ENCODE measurements at regions not wholly inside any gene's neighbourhood (a gene's known extent, or its start where the extent isn't known, plus 50 kb on each side); places are given as distances from the start of the nearest gene placed in this dataset.
A peak's percentile ranks its signal among the peaks of the same experiment; 100 is the strongest.

DNA sequence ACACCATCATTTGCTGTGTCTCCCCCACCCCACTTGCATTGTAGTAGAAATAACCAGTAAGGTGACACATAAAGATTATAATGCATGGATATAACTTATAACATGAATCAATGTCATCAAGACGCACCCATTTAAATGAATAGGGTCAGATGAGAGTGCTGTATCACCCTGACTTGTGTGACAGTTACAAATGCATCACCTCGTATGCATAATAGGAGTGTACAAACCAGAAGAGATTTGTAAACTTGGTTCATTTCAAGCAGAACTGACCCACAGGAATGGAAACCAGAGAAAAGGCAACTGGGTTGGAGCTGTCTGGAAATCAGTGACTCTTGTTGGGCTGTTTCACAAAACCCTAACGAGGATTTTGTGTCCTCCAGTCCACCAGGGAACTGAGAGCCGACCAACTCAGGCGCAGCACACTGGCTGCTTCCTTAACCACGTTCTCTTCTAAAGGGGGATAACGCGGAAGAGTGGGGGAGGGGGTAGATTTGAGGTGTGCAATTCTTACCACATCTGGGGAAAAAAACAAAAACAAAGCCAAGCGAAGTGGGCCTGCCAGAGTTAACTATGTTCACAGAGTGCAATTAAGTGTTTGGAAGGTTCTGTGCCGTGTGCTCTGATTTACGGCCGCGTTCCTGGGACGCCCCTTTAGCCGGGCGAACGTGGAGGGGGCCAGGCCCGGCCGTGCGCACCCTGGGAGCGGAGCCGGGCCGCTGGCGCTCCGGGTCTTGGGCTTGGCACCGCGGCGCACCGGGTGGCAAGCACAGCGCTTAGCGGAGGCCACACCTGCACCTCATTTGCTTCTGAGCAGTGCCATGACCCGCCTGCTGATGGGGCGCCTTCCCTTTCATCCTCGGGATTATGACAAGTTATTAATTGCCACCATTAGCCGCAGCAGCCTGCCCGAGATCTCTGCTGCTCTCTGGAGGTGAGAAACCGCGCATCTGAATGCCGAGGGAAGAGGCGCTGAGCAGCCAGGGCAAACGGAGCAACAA, 248.8 kb upstream of the FOXD3 start:
- no peak for DNase-seq (ENCODE audit: low read depth, low spot score)
- in situ Hi-C loops (cut with HindIII; ENCODE audit: low pct_unique_long_range_greater_than_20kb, low sequenced_read_pairs): no loop called here

DNA sequence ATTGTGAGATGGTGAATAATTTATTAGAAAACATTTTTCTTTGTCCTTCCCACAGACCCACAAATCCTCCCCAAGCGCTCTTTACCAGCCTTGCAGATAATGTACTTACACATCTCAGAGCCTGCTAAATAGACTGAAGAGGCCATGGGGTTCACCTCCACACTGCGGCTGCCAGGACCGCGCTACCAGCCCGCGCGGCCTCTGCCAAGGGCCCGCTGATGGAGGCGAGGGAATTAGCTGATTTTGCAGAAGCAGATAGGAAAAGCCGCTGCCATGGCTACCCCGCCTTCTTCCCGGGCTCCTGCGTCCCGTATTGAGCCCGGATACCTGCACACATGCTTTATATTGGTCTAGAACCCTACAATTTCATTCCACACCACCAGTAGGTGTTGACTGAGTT, 248.0 kb upstream of the FOXD3 start:
- in situ Hi-C loops (cut with HindIII; ENCODE audit: low pct_unique_long_range_greater_than_20kb, low sequenced_read_pairs): no loop called here
- no peak for DNase-seq (ENCODE audit: low read depth, low spot score)

DNA sequence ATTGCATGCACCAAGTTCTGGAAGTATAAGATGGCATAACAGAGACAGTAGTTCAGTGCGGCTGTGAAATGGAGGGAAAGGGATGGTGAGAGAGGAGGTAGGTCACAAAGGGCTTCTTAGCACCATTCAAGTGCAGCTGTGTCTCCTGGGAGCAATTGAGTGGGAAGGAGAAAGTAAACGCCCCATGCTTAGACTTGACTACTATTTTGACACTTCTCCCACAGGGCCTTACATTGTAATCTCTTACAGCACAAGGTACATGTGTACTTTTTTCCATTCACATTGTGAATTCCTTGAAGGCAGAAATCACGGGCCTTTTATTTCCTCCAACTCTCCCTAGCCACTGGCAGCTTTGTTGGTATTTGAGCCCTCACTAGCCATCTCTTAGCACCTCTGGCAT, 239.6 kb upstream of the FOXD3 start:
- in situ Hi-C loops (cut with HindIII; ENCODE audit: low pct_unique_long_range_greater_than_20kb, low sequenced_read_pairs): no loop called here
- no peak for DNase-seq (ENCODE audit: low read depth, low spot score)

DNA sequence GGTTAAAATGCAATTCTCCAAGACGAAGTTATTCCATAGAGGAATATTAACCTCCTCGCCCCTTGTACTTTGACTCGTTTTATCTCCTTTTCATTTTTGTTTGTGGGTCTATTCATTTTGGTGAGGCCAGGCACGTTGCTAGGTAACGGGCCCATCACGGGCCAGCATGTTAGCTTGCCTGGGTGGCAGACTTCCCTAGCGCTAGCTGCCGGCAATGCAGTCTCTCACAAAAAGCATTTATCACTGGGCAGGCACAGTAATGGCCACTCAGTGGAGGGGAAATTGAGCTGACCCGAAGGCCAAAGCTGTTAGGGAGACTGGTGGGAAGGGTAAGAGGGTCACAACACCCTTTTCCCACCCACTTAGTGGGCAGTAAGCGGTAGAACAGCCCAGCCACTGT, 234.4 kb upstream of the FOXD3 start:
- in situ Hi-C loops (cut with HindIII; ENCODE audit: low pct_unique_long_range_greater_than_20kb, low sequenced_read_pairs): no loop called here
- no peak for DNase-seq (ENCODE audit: low read depth, low spot score)

DNA sequence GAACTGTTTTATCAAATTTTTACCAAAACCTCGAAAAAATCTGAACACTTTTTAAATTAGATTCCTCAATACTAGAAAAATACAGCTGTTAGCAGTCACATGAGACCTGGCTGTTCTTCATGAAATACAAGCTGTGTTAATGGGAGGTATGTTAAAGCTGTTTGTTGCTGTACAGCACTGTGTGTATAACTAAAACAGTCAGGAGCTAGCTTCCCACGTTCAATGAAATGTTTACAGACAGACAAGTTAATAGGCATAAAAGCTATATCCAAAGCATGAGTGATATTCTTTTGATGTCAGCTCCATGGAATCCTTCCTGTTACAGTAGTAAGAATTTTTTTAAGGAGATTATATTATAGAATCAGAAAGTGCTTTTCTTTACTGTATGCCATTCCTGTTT, 223.2 kb upstream of the FOXD3 start:
- in situ Hi-C loops (cut with HindIII; ENCODE audit: low pct_unique_long_range_greater_than_20kb, low sequenced_read_pairs): no loop called here
- DNase-seq (ENCODE audit: low read depth, low spot score): no peak

DNA sequence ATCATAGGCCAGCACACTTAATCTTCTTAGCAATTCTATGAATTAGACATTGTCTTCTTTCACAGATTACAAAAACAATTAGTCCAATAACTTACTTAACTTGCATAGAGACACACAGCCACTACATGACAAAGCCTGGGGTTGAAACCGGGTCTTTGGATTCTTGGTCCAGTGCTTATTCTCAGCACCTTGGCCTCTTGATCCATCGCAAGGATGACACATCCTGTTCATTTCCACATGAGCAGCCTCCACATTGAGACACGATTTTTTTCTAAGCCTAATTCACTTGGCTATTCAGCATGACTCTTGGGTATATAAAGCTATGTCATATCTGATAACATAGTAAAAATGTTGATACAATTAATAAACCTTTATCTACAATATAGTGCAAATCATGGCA, 221.0 kb upstream of the FOXD3 start:
- DNase-seq (ENCODE audit: low read depth, low spot score): no peak
- in situ Hi-C loops (cut with HindIII; ENCODE audit: low pct_unique_long_range_greater_than_20kb, low sequenced_read_pairs): loop anchor here (25.0 kb wide), 1 partner anchor 89 kb away; no protein-coding TSS in a partner anchor

DNA sequence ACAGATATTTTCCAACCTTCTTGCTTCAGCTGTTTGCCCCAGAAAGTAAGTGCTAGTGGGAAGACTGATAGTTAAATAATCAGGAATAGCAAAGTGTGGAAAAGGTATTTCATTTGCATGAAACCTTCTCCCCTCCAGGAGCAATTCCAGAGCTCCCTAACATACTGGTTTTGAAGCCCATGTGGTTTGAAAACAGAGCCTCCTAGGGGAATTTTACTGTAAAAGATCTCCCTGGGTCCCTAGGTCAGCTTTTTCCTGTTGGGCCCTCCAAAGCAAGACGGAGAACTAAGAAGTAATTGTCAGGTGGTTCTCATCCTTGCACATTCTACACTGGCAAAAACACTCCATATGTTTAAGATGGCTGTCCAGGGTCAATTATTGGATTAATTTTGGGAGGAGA, 218.7 kb upstream of the FOXD3 start:
- in situ Hi-C loops (cut with HindIII; ENCODE audit: low pct_unique_long_range_greater_than_20kb, low sequenced_read_pairs): loop anchor here (25.0 kb wide), 1 partner anchor 91 kb away; no protein-coding TSS in a partner anchor
- DNase-seq (ENCODE audit: low read depth, low spot score): peak; percentile 50

DNA sequence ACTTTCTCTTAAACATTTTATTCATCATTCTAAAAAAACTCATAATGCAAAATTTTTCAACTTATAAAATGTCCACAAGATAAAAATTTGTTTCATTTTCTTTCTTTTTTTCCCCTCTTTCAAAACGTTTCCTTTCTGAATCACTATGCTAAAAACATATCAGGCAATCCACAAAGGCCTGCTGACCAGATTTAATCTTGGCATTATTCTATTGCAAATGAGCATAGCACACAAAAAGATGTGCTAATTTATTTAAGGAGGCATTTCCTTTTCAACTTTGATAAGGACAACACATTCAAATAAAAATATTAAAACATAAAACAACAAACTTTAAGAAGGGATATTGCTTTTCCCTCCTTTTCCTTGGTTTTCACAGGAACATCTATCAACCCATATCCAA, 215.3 kb upstream of the FOXD3 start:
- DNase-seq (ENCODE audit: low read depth, low spot score): no peak
- in situ Hi-C loops (cut with HindIII; ENCODE audit: low pct_unique_long_range_greater_than_20kb, low sequenced_read_pairs): loop anchor here (25.0 kb wide), 1 partner anchor 95 kb away; no protein-coding TSS in a partner anchor

DNA sequence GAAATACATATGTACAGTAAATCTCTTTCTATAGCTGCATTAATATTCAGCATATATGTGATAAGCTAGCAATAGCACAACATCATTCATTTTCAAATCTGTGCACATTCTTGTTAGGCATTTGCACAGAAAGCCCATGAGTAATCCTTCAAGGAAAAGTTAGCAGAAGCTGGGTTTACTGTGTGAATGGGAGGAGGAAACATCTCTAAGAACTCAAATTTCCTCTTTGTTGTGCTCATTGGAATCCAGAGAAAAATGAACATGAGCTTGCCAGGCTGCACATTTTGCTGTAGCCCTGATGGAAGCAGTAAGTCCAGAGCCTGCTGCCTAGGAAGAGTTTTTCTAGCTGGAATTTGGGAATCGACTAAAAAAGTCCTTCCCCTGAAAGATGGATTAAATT, 214.2 kb upstream of the FOXD3 start:
- in situ Hi-C loops (cut with HindIII; ENCODE audit: low pct_unique_long_range_greater_than_20kb, low sequenced_read_pairs): loop anchor here (25.0 kb wide), 1 partner anchor 96 kb away; no protein-coding TSS in a partner anchor
- no peak for DNase-seq (ENCODE audit: low read depth, low spot score)

DNA sequence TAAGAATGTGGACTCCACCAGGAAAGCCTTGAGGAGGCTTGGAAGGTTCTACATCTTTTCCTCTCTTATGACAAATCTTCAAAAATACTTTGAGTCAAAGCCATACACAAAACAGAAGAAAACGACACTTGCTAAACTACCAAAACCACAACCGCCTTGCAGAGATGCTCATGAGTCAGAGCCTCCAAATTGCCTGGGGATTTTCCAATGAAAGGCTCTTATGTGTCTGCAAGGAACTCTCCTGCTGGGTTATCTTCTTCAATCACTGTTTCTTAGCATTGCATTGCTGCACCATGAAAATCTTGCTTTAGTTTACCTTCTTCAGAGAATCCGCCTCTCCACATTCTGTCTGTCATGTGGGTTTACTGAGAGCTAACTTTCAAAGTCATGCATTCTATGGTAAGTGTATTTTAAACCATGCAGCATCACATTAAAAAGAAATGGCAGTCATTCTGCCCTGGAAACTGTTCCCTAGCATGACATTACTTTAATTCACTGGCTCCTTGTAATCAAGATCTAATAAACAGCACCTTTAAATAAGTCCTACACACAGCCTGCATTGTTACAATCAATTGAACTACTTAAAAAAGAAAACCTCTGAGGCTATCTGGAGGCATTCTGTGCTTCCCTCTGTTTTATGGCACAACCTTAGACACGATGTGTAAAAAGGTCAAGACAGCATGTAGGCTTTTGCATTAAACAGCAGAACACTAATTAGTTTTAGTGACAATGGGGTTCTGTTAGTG, 210.0 kb upstream of the FOXD3 start:
- peak; percentile 98 for DNase-seq (ENCODE audit: low read depth, low spot score)
- in situ Hi-C loops (cut with HindIII; ENCODE audit: low pct_unique_long_range_greater_than_20kb, low sequenced_read_pairs): loop anchor here (25.0 kb wide), 1 partner anchor 100 kb away; no protein-coding TSS in a partner anchor

DNA sequence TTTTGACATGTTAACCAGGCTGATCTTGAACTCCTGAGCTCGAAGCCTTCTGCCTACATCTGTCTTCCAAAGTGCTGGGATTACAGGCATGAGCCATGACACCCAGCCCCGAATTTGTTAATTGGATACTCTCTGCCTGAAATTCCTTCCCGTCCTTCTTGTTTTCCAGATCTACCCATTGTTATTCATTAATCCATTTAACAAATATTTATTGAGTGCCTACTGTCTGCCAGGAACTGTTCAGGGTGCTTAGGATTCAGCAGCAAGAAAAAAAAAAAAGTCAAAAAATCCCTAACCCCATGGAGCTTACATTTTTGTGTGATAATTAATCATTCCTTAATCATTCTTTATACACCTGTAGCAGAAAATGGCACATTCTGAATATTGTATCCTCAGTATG, 206.8 kb upstream of the FOXD3 start:
- no peak for DNase-seq (ENCODE audit: low read depth, low spot score)
- in situ Hi-C loops (cut with HindIII; ENCODE audit: low pct_unique_long_range_greater_than_20kb, low sequenced_read_pairs): loop anchor here (25.0 kb wide), 1 partner anchor 103 kb away; no protein-coding TSS in a partner anchor

DNA sequence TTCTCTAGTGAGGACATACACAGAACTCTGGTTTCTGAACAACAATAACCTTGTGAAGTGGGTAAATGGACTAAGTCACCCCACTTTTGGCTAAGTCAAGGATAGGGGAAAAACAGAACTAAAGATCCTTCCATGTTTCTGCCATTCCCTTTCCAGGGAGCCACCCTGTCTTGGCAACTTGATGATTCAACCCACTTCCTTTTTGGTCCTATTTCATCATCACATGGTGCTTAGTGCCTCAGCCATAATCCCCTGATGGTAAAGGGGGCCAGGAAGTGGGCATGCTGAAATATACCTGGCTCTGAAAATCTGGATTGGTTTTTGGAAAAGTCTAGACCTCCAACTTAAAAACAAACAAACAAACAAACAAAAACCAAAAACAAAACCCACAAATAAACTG, 206.4 kb upstream of the FOXD3 start:
- in situ Hi-C loops (cut with HindIII; ENCODE audit: low pct_unique_long_range_greater_than_20kb, low sequenced_read_pairs): loop anchor here (25.0 kb wide), 1 partner anchor 104 kb away; no protein-coding TSS in a partner anchor
- no peak for DNase-seq (ENCODE audit: low read depth, low spot score)

DNA sequence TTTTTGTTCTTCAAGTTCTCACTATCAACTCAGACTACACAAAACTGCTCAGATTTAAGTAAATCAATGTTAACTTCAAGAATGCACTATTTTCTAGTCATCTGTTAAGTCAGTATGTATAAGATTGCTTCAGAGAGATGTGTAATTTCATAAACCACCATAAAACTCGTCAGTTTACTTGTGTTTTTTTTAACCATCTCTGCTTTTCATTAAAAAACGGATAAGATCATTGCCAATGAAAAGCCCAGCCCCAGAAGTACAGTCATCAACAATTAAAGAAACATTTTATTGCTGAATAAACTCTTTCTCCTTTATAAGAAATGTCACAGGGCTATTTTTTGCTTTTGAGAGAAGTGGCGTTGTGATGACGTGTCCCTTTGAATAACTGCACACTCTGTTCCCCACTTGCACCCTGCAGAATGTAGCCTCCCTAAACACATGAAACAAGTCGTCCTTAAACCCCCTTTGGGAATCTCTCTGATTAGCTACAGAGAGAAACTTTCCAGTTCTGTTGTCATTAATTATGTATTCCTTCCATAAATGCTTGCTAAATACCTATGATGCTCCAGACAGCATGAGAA, 202.7 kb upstream of the FOXD3 start:
- DNase-seq (ENCODE audit: low read depth, low spot score): no peak

DNA sequence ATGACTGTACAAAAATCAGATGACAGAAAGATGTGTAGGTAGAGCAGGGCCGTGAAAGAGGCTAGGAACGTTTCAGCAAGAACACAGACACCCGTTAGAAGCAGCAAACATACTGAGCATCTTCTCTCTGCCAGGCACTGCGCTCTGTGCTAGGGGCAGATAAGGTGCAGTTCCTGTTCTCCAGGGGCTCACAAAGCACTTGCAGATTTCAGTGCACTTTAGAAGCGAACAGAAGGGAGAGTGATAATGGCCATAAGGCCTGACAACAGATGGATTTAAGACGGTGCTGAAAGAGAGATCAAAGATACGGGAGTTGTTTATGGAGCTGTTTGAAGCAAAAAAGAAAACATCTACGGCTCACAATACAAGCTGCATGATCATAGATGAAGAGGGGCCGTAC, 200.3 kb upstream of the FOXD3 start:
- DNase-seq (ENCODE audit: low read depth, low spot score): no peak
- in situ Hi-C loops (cut with HindIII; ENCODE audit: low pct_unique_long_range_greater_than_20kb, low sequenced_read_pairs): loop anchor here (25.0 kb wide), 1 partner anchor 110 kb away; no protein-coding TSS in a partner anchor

More for the DNA sequence above, 202.7 kb upstream of the FOXD3 start:
- in situ Hi-C loops (cut with HindIII; ENCODE audit: low pct_unique_long_range_greater_than_20kb, low sequenced_read_pairs): loop anchor here (25.0 kb wide), 1 partner anchor 107 kb away; no protein-coding TSS in a partner anchor

DNA sequence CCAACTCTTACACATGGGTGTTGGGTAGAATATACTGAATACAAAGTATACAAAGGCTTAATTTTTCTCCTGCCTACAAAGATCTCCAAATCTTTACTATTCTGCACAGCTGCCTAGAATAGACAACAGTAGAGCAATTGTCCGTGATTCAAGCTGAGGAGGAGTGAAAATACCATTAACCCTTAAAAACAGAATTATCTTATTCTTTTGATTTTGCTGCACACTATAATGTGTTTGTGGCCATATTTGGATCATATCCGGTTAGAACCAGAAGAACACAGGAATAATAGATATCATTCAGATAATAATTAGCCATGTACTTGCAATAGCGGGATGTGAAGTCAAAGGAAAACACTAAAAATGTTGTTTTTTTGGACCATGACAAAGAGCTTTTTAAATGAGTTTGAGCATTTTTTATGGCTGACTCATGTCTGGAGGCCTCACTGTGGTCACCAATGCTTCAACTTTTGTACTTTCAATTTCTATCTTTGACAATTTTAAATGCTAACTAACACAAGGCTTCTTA, 197.6 kb upstream of the FOXD3 start:
- DNase-seq (ENCODE audit: low read depth, low spot score): peak; percentile 99
- in situ Hi-C loops (cut with HindIII; ENCODE audit: low pct_unique_long_range_greater_than_20kb, low sequenced_read_pairs): loop anchor here (25.0 kb wide), 1 partner anchor 112 kb away; no protein-coding TSS in a partner anchor

DNA sequence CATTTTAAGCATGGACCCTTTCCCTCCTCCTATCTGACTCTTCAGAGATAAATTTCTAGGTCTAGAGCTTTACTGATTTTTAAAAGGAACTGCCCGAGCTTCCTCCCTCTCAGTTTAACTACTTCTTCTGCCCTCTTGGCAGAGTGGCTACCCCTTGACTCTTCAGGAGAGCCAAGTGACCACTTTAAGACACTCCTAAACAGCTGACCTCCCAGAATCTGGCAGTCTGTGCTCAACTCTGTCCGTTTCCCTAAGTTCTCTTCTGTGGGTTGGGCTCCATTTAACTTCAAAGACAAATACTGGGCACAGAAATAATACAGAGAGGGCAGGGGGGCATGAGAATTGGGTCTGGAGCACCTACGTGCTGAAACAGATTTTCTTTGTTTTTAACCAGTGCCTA, 196.3 kb upstream of the FOXD3 start:
- DNase-seq (ENCODE audit: low read depth, low spot score): no peak
- in situ Hi-C loops (cut with HindIII; ENCODE audit: low pct_unique_long_range_greater_than_20kb, low sequenced_read_pairs): no loop called here

DNA sequence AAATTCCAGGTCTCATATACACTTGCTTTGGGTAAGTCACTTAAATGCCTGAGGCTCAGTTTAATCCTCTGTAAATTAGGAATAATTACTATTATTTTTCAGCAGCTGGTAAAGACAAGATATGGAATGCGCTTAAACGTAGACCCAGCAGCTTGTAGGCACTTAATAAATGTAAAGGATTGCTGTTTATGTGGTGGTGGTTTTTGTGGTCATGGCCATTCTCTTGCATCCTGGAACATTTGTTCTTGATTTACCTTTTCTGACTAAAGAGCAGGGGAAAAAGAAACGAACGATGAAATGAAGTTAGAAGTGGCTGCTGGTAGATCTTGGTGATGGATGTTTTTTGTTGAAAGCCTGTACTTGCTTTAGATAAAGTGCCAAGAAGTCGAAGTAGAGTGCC, 195.0 kb upstream of the FOXD3 start:
- in situ Hi-C loops (cut with HindIII; ENCODE audit: low pct_unique_long_range_greater_than_20kb, low sequenced_read_pairs): no loop called here
- DNase-seq (ENCODE audit: low read depth, low spot score): no peak

DNA sequence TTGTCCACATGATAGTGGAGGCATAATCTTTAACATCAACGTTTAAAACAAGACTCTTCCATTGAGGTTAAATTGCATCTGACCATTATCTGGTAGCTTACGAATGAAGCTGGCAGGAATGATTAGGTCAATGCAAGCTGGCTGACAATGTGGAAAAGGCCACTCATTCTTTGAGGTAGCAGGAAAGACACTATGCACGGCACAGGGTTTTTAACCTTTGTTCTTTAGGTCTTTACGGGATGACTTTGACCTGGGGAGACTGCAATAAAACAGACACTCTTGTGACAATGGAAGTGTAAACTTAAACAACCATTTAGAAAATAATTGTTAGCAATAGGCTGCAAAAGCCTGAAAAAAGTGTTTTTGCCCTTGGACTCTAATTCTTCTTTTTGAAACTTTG, 193.8 kb upstream of the FOXD3 start:
- in situ Hi-C loops (cut with HindIII; ENCODE audit: low pct_unique_long_range_greater_than_20kb, low sequenced_read_pairs): no loop called here

More for the DNA sequence above, 193.8 kb upstream of the FOXD3 start:
- no peak for DNase-seq (ENCODE audit: low read depth, low spot score)
